ENCODE measurements at regions not wholly inside any gene's neighbourhood (a gene's known extent, or its start where the extent isn't known, plus 50 kb on each side); places are given as distances from the start of the nearest gene placed in this dataset.

DNA sequence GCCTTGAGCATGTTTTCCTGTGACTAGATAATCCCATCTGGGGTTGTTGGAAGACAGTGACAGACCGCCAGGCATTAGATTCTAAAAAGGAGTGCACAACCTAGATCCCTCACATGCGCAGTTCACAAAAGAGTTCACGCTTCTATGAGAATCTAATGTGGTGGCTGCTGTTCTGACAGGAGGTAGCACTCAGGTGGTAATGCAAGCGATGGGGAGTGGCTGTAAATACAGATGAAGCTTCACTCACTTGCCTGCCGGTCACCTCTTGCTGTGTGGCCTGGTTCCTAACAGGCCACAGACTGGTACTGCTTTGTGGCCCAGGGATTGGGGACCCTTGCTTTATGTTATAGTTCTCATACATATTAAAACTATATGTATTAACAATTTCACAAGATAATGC is 81.9 kb upstream of the TMLHE start:
- no peak for DNase-seq (ENCODE audit: low read depth in 2 of 2)

DNA sequence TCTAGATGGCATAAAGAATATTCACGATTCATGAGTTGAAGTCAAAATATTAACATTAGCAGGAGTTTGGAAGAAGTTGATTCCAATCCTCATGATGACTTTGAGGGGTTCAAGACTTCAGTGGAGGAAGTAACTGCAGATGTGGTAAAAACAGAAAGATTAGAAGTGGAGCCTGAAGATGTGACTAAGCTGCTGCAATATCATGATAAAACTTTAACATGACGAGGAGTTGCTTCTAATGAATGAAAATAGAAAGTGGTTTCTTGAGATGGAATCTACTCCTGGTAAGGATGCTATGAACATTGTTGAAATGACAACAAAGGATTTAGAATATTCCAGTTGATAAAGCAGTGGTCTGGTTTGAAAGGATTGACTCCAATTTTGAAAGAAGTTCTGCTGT is 70.1 kb upstream of the TMLHE start:
- no peak for DNase-seq (ENCODE audit: low read depth in 2 of 2)

DNA sequence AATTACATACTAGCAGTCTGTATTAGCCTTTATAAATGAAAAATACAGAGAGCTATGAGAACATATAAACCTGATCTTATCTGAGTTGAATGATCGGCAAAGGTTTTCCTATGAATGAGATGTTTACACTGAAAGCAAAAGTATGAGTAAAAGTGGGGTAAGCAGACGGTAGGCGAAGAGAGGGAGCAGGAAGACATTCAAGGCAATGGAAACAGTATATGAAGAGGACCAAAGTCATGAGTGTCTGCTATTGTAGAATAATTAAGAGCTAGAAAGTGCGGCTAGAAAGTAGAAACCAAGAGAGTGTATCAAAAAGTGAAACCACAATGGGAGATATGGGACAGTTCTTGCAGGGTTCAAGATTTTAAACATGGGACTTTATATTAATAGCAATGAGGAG is 67.0 kb upstream of the TMLHE start:
- no peak for DNase-seq (ENCODE audit: low read depth in 2 of 2)

DNA sequence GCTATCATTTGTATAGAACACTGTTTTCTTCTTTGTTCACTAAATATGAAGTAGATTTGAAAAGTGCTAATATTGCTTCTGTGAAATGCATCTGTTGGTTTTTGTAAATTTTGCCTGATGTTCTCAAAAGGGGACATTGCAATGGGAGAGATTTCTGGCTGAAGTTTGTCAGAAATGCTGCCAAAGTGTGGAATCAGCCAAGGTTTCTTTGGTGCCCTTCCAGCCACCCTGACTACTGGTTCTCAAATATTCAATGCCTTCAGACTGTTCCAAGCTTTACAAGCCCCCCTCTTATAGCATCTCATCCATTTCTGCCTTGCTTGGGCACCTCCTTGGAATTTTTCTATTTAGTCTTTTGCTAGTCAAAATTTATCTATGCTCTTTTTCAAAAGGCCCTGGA is 60.6 kb upstream of the TMLHE start:
- DNase-seq (ENCODE audit: low read depth in 2 of 2) = no peak

DNA sequence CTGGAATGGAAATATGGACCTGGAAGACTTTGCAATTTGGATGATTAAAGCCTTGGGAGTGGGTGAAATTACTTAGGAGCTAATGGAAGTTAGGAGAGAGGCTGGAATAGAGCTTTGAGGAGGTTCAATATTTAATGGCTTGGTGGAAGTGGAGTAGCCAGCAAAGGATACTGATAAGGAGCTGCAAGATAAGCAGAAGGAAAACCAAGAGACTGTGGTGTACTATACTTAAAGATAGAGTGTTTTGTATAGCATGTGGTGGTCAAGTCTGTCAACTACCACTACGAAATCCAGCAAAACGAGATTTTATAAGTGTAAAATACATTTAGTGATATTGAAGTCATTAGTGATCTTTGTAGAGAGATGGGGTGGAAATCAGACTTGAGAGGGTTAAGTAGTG is 54.0 kb upstream of the TMLHE start:
- DNase-seq (ENCODE audit: low read depth in 2 of 2) = no peak
